Activated CD4-positive, alpha-beta T cell treated with anti-CD3 and anti-CD28 coated beads, Interleukin-2, amount 50 U/mL, for 24 hours (primary cell): ENCODE measurements at regions not wholly inside any gene's neighbourhood (a gene's known extent, or its start where the extent isn't known, plus 50 kb on each side); places are given as distances from the start of the nearest gene placed in this dataset.

Source experiments
- DNase-seq, 2 donors: peaks; one replicate each; pipeline ENCODE4 v3.0.0-alpha.2; 2020; ENCODE audit warnings: low read depth in 1 of 2, low spot score in 1 of 2

- DNase-seq = no peak
These were observed 186.9 kb upstream of the CD180 start for GRCh38 chr5:67383451-67383850.

- DNase-seq = no peak
These were observed 184.8 kb upstream of the CD180 start for GRCh38 chr5:67381236-67381880.

GRCh38 chr5:67380431-67380830 lies 183.8 kb upstream of the CD180 start:
- no peak for DNase-seq

- DNase-seq = no peak
These were observed 183.2 kb upstream of the CD180 start for GRCh38 chr5:67379753-67380152.

DNA sequence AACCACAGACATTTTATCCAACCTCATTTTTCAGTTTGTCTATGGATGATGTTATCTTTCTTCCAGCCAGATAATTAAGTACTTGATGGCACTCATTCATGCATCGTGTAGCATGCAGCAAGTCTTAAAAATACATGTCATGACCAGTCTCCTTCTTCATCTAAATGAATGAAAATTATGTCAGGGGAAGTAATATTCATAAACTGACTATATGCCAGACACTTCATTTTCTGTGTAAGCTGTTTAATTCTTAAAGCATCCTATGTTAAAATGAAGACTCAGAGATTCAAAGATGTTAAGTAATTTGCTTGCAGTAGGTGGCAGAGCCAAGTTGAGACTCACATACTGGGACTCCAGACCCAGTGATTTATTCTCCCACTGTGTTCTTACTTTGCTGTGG lies 181.7 kb upstream of the CD180 start:
- no peak for DNase-seq

- DNase-seq = no peak
These were observed 181.0 kb upstream of the CD180 start for GRCh38 chr5:67377631-67378030.

DNA sequence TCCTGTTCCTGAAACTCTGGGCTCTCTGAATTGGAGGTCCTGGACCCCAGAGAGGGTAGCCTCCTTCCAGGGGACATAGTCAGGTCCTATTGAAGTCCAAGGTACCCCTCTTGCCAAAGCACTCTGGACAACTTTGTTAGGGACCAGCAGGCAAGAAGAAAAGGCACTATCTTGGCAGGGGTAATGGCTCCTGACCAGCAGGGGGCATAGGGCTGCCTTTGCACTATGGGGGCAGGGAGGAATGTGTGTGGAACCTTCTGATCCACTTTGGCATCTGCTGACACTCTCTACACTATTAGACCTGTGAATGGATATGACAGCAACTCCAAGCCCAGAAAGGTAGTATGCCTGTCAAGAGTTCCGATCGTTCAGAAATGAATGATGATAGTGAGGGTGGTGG lies 179.0 kb upstream of the CD180 start:
- DNase-seq = no peak

GRCh38 chr5:67374378-67374777 lies 177.8 kb upstream of the CD180 start:
- no peak for DNase-seq

DNA sequence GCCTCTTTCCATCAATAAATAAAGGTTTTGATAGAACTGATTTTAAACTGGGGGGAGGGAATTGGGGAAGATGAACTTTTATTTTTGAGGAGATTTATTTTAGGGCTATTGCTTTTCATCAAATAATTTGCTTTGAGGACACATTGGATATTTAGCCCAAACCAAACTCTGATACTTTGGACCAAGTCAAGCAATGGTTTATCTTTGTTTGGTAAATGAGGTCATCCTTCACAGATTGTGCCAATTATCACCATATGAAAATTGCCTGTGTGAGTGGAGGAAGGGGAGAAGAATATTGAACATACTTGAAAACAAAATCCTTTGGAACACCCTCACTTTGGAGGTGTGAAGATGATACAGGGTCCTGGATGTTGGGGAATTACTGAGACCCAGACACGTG lies 176.9 kb upstream of the CD180 start:
- DNase-seq = no peak

DNA sequence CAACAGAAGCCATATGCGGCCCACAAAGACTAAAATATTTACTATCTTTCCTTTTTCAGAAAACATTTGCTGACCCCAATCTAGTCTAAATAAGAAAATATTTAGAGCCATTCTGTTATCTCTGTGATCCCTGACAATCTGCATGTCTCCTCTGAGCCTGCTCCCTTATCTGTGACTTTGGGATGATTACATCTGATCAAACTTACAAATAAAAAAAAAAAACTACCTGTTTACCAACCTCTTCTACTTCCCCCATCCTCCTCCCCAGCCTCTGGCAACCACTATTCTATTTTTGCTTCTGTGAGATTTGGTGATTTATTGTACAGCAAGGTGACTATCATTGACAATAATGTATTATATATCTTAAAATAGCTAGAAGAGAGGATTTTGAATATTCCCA lies 176.3 kb upstream of the CD180 start:
- DNase-seq = no peak

GRCh38 chr5:67371924-67372323 lies 175.3 kb upstream of the CD180 start:
- DNase-seq = no peak

GRCh38 chr5:67366691-67367395 lies 170.2 kb upstream of the CD180 start:
- DNase-seq = no peak

DNA sequence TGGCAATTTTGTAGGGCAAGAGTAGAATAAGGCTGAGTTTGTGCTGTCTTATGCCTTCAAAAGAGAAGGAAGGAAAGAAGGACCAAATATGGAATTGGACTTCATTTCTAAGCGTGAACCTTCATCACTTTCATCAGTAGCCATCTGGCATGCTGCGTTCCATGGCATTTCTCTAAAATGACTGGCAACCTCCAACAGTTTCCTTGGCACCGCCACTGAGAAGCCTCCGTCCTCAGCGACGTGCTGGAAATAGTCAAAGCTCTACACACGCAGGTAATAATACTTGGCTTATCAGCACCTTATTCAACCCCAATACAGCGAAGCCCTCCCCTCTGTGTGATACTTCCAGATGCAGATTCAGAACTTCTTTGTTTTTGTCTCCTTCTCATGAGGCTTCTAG lies 169.7 kb upstream of the CD180 start:
- DNase-seq = no peak

DNA sequence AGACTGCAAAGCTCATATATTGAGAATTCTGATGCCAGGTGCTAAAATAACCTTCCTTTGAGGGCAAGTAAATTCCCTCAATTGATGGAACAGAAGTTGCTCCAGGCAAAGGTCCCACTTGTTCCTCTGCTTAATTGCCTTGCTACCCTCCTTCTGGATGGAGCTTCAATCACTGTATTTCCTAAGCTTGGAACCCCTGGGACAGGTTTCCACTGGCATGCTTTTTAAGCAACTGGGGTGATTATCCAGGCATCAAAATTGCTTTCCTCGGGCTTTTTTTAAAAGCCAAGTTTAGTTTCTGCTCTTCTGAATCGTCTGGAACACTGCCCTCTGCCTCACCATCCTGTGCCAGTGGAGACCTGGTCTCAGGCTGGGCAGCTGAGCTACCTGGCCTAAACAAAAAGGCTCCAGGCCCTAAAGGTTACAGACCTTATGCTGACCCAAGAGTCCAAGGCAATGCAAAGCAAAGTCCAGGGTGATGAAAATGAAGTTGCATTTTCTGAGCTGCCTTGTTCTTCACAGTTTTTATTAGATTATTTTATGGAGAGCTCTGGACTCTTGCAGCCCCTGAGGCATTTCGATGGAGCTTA lies 167.9 kb upstream of the CD180 start:
- DNase-seq = no peak

- DNase-seq = no peak
These were observed 167.4 kb upstream of the CD180 start for GRCh38 chr5:67363963-67364362.

DNA sequence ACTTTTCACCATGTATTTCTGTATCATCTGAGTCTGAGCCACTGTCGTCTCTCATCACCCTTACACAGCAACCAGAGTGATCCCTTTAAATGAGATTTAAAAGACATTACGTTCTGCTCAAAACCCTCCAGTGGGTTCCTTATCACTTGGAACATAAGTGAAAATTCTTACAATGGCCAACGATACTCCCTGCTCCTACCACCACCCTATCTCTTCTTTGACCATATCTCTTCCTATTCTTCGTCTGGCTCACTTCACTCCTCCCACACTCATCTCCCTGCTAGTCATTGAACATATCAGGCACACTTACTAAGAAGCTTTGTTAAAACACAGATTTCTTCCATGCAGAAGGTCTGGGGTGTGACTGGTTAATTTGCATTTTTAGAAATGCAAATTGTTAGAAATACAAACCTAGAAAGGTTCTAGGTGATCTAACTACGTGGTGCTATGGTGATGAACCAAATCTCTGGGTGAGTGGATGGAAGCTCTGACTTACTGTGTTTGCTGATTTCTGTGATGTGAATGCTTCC lies 166.6 kb upstream of the CD180 start:
- no peak for DNase-seq

GRCh38 chr5:67361932-67362729 lies 165.5 kb upstream of the CD180 start:
- no peak for DNase-seq

GRCh38 chr5:67360047-67360446 lies 163.4 kb upstream of the CD180 start:
- no peak for DNase-seq

DNA sequence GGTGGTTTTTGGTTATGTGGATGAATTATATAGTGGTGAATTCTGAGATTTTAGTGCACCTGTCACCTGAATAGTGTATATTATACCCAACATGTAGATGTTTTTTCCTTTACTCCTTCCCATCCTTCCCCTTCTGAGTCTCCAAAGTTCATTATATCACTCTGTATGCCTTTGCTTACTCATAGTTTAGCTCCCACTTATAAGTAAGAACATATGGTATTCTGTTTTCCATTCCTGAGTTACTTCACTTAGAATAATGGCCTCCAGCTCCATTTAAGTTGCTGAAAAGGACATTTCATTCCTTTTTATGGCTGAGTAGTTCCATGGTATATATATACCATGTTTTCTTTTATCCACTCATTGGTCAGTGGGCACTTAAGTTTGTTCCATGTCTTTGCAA lies 161.6 kb upstream of the CD180 start:
- no peak for DNase-seq

- no peak for DNase-seq
These were observed 158.6 kb upstream of the CD180 start for GRCh38 chr5:67355120-67355713.
